ENCODE measurements at regions not wholly inside any gene's neighbourhood (a gene's known extent, or its start where the extent isn't known, plus 50 kb on each side); places are given as distances from the start of the nearest gene placed in this dataset.

DNA sequence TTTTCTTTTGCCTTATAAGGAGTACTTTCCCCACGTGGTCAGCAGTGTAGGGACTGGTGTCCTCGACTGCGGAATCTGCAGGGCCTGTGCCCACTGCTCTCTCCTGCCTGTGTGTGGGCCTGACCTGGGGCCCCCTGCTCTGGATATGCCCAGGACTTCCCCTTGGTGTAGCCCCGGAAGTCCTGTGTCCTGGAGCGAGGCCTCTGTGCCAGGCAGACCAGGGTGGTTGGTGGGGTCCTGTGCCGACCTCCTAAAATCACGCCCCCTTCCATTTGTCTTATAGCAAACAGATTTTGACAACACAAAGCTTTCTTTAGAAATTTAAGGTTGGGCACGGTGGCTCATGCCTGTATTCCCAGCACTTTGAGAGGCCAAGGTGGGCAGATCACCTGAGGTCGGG, 64.2 kb downstream of the DLL1 start:
- TF ChIP-seq EZH2 (IDR thresholded peaks at IDR 0.05; ENCODE audit: insufficient read depth, poor library complexity, severe bottlenecking) (no peak), EZH2phosphoT487 (IDR thresholded peaks at IDR 0.05; ENCODE audit: insufficient read depth, low read depth) (no peak)
